Upper lobe of right lung (tissue), 1 donor: ENCODE measurements at regions not wholly inside any gene's neighbourhood (a gene's known extent, or its start where the extent isn't known, plus 50 kb on each side); places are given as distances from the start of the nearest gene placed in this dataset.

Experiments
- ATAC-seq: fragments of 200-7000 bp; cut with Tn5 transposase; one replicate; pipeline ENCODE4 v1.9.1; 2020; ENCODE audit warnings: mild to moderate bottlenecking, moderate library complexity
- DNase-seq: peaks from one replicate; pipeline ENCODE4 v3.0.0-alpha.2; 2020
- H3K27ac ChIP-seq: fragments of 200-600 bp; one replicate; pipeline ENCODE4 v1.8.0; 2022
- H3K27me3 ChIP-seq: fragments of 200-600 bp; one replicate; pipeline ENCODE4 v1.8.0; 2022; ENCODE audit warnings: mild to moderate bottlenecking
- H3K36me3 ChIP-seq: fragments of 200-600 bp; one replicate; pipeline ENCODE4 v1.8.0; 2022
- H3K4me1 ChIP-seq: fragments of 200-600 bp; one replicate; pipeline ENCODE4 v1.8.0; 2022
- H3K4me3 ChIP-seq: fragments of 200-600 bp; one replicate; pipeline ENCODE4 v1.8.0; 2022; ENCODE audit warnings: mild to moderate bottlenecking
- H3K9me3 ChIP-seq: fragments of 200-600 bp; one replicate; pipeline ENCODE4 v1.8.0; 2022
- CTCF ChIP-seq: fragments of 200-600 bp; IDR thresholded peaks from one replicate; pipeline ENCODE4 v1.8.0; 2022; ENCODE audit warnings: antibody characterized with exemption
- intact Hi-C: fragments of 100-400 bp; cut with DNase I; formaldehyde crosslinking; loops from one replicate; pipeline ENCODE4 v1.11.0; 2022
- donor health status: DM: no; HTN: yes; CAD: no; lungs with severe emphysema.

DNA sequence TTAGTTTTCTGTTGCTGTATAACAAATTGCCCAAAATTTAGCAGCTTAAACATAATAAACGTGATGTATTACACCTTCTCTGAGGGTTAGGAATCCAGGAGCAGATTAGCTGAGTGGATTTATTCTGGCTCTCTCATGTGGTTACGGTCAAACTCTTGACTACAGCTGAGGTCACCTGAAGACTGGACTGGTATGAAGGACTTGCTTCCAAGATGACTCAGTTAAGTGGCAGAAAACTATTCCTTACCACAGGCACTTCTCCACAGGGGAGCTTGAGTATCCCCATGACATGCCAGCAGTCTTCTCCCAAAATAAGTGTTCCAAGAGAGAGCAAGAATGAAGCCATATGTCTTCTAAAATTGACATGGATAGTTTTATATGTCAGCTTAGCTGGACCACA, 957.2 kb upstream of the GHITM start:
- DNase-seq (no peak), ATAC-seq (no peak)
- no peak overlapping the region for H3K4me3 ChIP-seq
- no peaks in the 10 kb centered on the region for H3K27me3 ChIP-seq
- H3K4me1 ChIP-seq = no peaks in the 10 kb centered on the region
- TF ChIP-seq CTCF = no peak
- H3K27ac ChIP-seq = no peak overlapping the region
- intact Hi-C loops = no loop called here
- H3K9me3 ChIP-seq = no peaks in the 10 kb centered on the region
- H3K36me3 ChIP-seq = no peaks in the 10 kb centered on the region

- no peak overlapping the region for H3K27ac ChIP-seq
- H3K4me3 ChIP-seq = no peak overlapping the region
- no peak for TF ChIP-seq CTCF
- no peaks in the 10 kb centered on the region for H3K36me3 ChIP-seq
- no peaks in the 10 kb centered on the region for H3K9me3 ChIP-seq
- DNase-seq (no peak), ATAC-seq (no peak)
- intact Hi-C loops = no loop called here
- H3K27me3 ChIP-seq = no peaks in the 10 kb centered on the region
- no peaks in the 10 kb centered on the region for H3K4me1 ChIP-seq
Observed at GRCh38 chr10:83184641-83185040, 954.7 kb upstream of the GHITM start.

- Histone ChIP-seq H3K4me1 (no peaks in the 10 kb centered on the region), H3K9me3 (no peaks in the 10 kb centered on the region), H3K27me3 (no peaks in the 10 kb centered on the region), H3K27ac (no peak overlapping the region), H3K4me3 (no peak overlapping the region), H3K36me3 (no peaks in the 10 kb centered on the region)
- ATAC-seq = no peak
- no peak for DNase-seq
- intact Hi-C loops = no loop called here
- TF ChIP-seq CTCF = no peak
Observed at GRCh38 chr10:83190614-83191013, 948.7 kb upstream of the GHITM start.

GRCh38 chr10:83193026-83193425, 946.3 kb upstream of the GHITM start:
- Histone ChIP-seq H3K9me3 (no peaks in the 10 kb centered on the region), H3K27ac (no peak overlapping the region), H3K27me3 (no peaks in the 10 kb centered on the region), H3K4me3 (no peak overlapping the region), H3K36me3 (no peaks in the 10 kb centered on the region), H3K4me1 (no peaks in the 10 kb centered on the region)
- DNase-seq (no peak), ATAC-seq (no peak)
- TF ChIP-seq CTCF = no peak
- intact Hi-C loops = no loop called here

GRCh38 chr10:83195021-83195420, 944.3 kb upstream of the GHITM start:
- TF ChIP-seq CTCF = no peak
- no peak overlapping the region for H3K27ac ChIP-seq
- no peaks in the 10 kb centered on the region for H3K9me3 ChIP-seq
- H3K4me3 ChIP-seq = no peak overlapping the region
- no peaks in the 10 kb centered on the region for H3K4me1 ChIP-seq
- H3K36me3 ChIP-seq = no peaks in the 10 kb centered on the region
- no peak for ATAC-seq
- no peak for DNase-seq
- intact Hi-C loops = no loop called here
- no peaks in the 10 kb centered on the region for H3K27me3 ChIP-seq

GRCh38 chr10:83199374-83199773, 939.9 kb upstream of the GHITM start:
- H3K4me3 ChIP-seq = no peak overlapping the region
- intact Hi-C loops = no loop called here

More at GRCh38 chr10:83199374-83199773, 939.9 kb upstream of the GHITM start:
- DNase-seq = no peak
- no peak overlapping the region for H3K27ac ChIP-seq
- peaks cover 6% of the 10 kb centered on the region for H3K9me3 ChIP-seq
- ATAC-seq = no peak
- no peaks in the 10 kb centered on the region for H3K27me3 ChIP-seq
- TF ChIP-seq CTCF = no peak
- no peaks in the 10 kb centered on the region for H3K4me1 ChIP-seq
- no peaks in the 10 kb centered on the region for H3K36me3 ChIP-seq
